BLaER1 (cell line): ENCODE measurements at regions not wholly inside any gene's neighbourhood (a gene's known extent, or its start where the extent isn't known, plus 50 kb on each side); places are given as distances from the start of the nearest gene placed in this dataset.

ENCODE experiments used
- H3K27ac ChIP-seq: shearing (Covaris generic); formaldehyde crosslinking; 2 replicates; pipeline ENCODE4 v1.8.1; 2022
- H3K27me3 ChIP-seq: shearing (Covaris generic); formaldehyde crosslinking; 2 replicates; pipeline ENCODE4 v1.8.1; 2022
- H3K36me3 ChIP-seq: shearing (Covaris generic); formaldehyde crosslinking; 2 replicates; pipeline ENCODE4 v1.8.1; 2022
- H3K4me1 ChIP-seq: shearing (Covaris generic); formaldehyde crosslinking; 2 replicates; pipeline ENCODE4 v1.8.1; 2022
- H3K4me2 ChIP-seq: shearing (Covaris generic); formaldehyde crosslinking; 2 replicates; pipeline ENCODE4 v1.8.1; 2022
- H3K4me3 ChIP-seq: shearing (Covaris generic); formaldehyde crosslinking; 2 replicates; pipeline ENCODE4 v1.8.1; 2022
- H3K9ac ChIP-seq: shearing (Covaris generic); formaldehyde crosslinking; 2 replicates; pipeline ENCODE4 v1.8.1; 2022
- H3K9me3 ChIP-seq: shearing (Covaris generic); formaldehyde crosslinking; 2 replicates; pipeline ENCODE4 v1.8.1; 2022
- H4K20me1 ChIP-seq: shearing (Covaris generic); formaldehyde crosslinking; 2 replicates; pipeline ENCODE4 v1.8.1; 2022
- Cebpa-rat ChIP-seq: shearing (Covaris generic); IDR thresholded peaks from 2 replicates; pipeline ENCODE4 v1.8.1; 2022

DNA sequence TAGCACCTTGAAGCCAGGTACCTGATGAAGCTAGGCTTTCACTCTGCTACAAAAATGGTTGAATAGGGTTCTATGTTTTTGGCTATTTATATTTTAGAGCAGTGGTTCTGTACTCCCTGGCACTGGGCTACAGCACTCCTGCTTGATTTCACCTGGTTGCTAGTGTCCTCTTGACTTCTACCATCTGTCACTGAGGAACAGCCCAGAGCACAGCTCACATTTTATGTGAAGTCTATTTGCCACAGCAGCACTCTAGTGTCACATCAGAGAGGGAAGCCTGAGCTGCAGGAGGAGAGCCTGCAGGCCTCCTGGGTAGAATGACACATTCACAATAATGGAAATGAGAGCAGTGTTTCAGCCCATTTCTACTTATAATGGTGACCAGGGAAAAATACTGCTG, 184.2 kb downstream of the ZNF486 start:
- Histone ChIP-seq H3K4me3 (no peak overlapping the region), H3K27ac (no peak overlapping the region)

DNA sequence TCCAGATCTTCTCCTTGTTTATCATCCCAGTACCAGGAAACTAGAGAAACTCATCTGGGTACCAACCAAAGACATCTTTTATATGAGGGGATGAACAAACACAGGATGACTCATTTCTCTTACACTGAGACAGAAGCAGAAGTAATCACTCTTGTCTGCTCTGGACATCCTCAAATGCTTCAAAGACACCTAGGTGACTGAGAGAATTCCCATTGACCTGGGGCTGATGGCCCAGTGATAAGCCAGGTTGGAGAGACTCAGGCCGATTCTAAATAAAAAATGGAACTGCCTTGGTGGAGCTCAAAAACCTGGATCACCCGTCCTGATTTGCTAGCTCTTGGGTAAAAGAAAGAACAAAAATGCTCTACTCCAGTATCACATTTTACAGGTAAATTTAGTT, 182.2 kb downstream of the ZNF486 start:
- Histone ChIP-seq H3K4me1 (no peaks in the 10 kb centered on the region), H3K36me3 (no peaks in the 10 kb centered on the region), H3K4me2 (no peak overlapping the region), H3K9ac (no peak overlapping the region), H3K27ac (no peak overlapping the region), H3K9me3 (peaks cover 7% of the 10 kb centered on the region), H4K20me1 (no peaks in the 10 kb centered on the region), H3K4me3 (no peak overlapping the region), H3K27me3 (no peaks in the 10 kb centered on the region)
- no peak for TF ChIP-seq Cebpa-rat

More for the DNA sequence above, 184.2 kb downstream of the ZNF486 start:
- Histone ChIP-seq H3K4me2 (no peak overlapping the region), H3K9ac (no peak overlapping the region), H3K9me3 (peaks cover 19% of the 10 kb centered on the region), H3K4me1 (no peaks in the 10 kb centered on the region), H3K27me3 (no peaks in the 10 kb centered on the region), H3K36me3 (0 out of 2 replicates have a peak, but pooled peaks cover 5% of the 10 kb centered on the region), H4K20me1 (no peaks in the 10 kb centered on the region)
- no peak for TF ChIP-seq Cebpa-rat

DNA sequence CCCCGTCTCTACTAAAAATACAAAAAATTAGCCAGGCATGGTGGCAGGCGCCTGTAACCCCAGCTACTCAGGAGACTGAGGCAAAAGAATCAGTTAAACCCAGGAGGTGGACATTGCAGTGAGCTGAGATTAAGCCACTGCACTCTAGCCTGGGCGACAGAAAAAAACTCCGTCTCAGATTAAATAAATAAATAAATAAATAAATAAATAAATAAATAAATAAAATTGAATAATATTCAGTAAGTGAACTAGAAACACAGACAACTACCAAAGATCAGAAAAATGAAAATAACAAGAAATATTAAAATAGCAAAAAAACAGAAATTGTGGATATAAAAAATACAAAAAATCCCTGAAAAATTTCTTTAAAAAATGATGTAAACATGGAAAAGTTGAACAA, 172.4 kb downstream of the ZNF486 start:
- no peaks in the 10 kb centered on the region for H4K20me1 ChIP-seq
- H3K4me1 ChIP-seq, result no peaks in the 10 kb centered on the region
- H3K4me2 ChIP-seq, result no peak overlapping the region
- H3K27ac ChIP-seq, result no peak overlapping the region
- no peaks in the 10 kb centered on the region for H3K36me3 ChIP-seq
- no peak overlapping the region for H3K4me3 ChIP-seq
- H3K9me3 ChIP-seq, result peaks cover 14% of the 10 kb centered on the region; the same call in 1 of the 2 replicates
- TF ChIP-seq Cebpa-rat, result no peak
- no peaks in the 10 kb centered on the region for H3K27me3 ChIP-seq
- H3K9ac ChIP-seq, result no peak overlapping the region

DNA sequence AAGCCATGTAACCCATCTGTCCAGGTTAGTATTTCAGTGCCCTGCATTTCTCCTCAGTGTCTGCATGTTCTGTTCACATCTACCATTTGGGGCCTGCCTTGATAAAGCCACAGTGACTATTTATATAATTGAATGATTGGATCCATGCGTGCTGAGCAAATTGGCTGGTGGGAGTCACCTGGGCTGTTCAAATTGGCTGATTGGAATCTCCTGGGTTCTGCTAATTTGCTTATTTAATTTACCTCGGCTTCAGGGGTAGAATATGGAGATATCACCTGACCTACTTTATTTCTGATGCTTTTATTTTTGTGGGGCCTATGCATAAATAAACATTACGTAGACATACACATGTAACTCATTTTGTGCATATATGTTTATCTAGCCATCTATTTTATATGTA, 167.7 kb downstream of the ZNF486 start:
- Histone ChIP-seq H3K27ac (no peak overlapping the region), H3K4me1 (no peaks in the 10 kb centered on the region), H3K36me3 (no peaks in the 10 kb centered on the region), H4K20me1 (no peaks in the 10 kb centered on the region), H3K4me3 (no peak overlapping the region), H3K27me3 (no peaks in the 10 kb centered on the region), H3K4me2 (no peak overlapping the region), H3K9me3 (peaks cover 21% of the 10 kb centered on the region; the same call in 1 of the 2 replicates), H3K9ac (no peak overlapping the region)
- TF ChIP-seq Cebpa-rat, result no peak

DNA sequence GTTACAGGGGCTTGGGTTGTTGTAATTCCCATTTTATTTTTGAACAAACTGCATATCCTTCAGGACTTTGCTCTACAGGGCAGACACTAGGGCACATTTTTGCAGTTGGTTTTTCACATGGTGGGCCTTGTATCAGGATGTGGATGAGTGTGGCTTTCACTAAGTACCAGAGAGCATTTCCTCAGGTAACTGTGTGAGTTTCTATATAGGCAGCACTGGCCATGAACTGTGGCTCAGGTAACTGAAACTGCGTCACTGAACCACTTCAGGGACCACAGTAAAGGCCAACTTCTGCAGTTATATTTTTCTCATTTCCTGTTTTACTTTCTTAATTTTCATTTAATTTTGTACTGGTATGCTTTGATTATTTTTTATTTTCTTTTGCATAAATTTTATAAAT, 166.5 kb downstream of the ZNF486 start:
- no peak for TF ChIP-seq Cebpa-rat
- Histone ChIP-seq H3K27me3 (no peaks in the 10 kb centered on the region), H3K4me3 (no peak overlapping the region), H3K36me3 (no peaks in the 10 kb centered on the region), H3K9ac (no peak overlapping the region), H4K20me1 (no peaks in the 10 kb centered on the region), H3K4me2 (no peak overlapping the region), H3K9me3 (peaks cover 21% of the 10 kb centered on the region; the same call in 1 of the 2 replicates), H3K4me1 (no peaks in the 10 kb centered on the region), H3K27ac (no peak overlapping the region)

DNA sequence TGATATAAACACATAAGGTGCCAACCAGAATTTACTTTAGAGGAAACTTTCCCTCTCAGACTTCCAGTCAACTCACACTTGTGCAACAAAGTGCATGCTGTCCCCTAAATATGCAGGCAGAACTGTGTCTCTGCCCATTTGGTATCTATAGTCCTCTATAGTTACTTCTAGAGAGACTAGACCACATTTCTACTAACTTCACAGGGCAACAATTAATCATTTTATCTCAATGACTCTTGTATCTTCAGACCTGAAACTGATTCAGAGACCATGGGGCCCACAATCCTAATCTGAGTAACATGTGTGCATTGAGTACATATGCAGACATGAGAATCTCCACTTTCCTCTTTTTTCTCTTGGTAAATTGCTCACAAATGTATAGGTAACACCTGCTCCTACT, 158.1 kb downstream of the ZNF486 start:
- 0 out of 2 replicates have a peak, but pooled peaks cover 3% of the 10 kb centered on the region for H3K27me3 ChIP-seq
- no peak for TF ChIP-seq Cebpa-rat
- no peak overlapping the region for H3K4me3 ChIP-seq
- no peaks in the 10 kb centered on the region for H3K4me1 ChIP-seq
- H3K27ac ChIP-seq, result no peak overlapping the region
- peaks cover 9% of the 10 kb centered on the region; the same call in 1 of the 2 replicates for H3K9me3 ChIP-seq
- no peak overlapping the region for H3K9ac ChIP-seq
- H3K36me3 ChIP-seq, result no peaks in the 10 kb centered on the region
- no peak overlapping the region for H3K4me2 ChIP-seq
- no peaks in the 10 kb centered on the region for H4K20me1 ChIP-seq

DNA sequence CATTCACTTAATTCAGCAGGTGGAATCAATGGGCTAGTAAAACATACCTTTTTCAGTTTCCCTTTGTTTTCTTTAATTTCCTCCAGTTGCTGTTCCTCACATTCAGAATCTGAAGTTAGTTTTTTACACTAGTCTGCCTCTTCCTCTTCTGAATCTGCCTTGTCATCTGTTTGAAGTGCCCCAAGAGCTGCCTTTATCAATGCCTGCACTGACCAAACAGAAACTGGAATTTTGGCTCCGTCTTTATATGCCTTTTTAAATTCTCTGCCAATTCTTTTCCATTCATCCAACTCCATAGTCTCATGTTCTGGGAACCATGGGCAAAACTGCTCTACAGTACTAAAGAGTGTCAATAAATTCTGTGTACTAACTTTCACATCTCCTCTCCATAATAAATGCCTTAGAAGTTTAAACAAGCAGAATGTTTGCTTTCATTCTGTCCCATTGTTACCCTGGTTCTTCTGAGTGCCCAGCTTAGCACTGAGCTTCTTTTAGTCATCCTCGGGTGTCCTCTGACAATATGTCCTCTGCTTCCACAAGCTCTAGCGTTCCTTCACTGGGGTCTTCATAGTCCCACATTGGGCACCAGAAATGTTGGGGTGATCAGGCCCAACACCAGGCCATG, 154.2 kb downstream of the ZNF486 start:
- H4K20me1 ChIP-seq, result no peaks in the 10 kb centered on the region
- H3K36me3 ChIP-seq, result no peaks in the 10 kb centered on the region
- H3K4me2 ChIP-seq, result no peak overlapping the region
- H3K4me3 ChIP-seq, result no peak overlapping the region
- H3K27me3 ChIP-seq, result 0 out of 2 replicates have a peak, but pooled peaks cover 3% of the 10 kb centered on the region
- no peak for TF ChIP-seq Cebpa-rat
- no peaks in the 10 kb centered on the region for H3K4me1 ChIP-seq
- no peak overlapping the region for H3K9ac ChIP-seq
- peaks cover 9% of the 10 kb centered on the region; the same call in 1 of the 2 replicates for H3K9me3 ChIP-seq
- no peak overlapping the region for H3K27ac ChIP-seq

DNA sequence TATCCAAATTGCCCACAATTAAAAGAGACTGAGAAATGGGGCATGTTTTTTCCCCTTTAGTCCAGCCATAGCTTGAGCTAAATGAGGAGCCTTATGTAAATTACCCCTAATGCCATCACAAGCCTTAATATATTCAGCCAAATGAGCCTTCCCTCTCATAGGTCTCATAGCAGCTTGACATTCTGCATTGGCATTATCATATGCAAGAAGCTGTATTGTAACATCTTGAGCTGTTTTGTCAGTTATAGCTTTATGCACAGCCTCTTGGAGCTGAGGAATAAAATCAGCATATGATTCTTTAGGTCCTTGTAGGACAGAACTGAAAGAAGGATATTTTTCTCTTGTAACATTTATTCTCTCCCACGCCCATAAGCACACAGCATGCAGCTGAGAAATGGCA, 153.2 kb downstream of the ZNF486 start:
- Histone ChIP-seq H3K4me3 (no peak overlapping the region), H3K9ac (no peak overlapping the region), H3K27me3 (0 out of 2 replicates have a peak, but pooled peaks cover 3% of the 10 kb centered on the region), H3K4me1 (no peaks in the 10 kb centered on the region), H4K20me1 (no peaks in the 10 kb centered on the region), H3K9me3 (peaks cover 9% of the 10 kb centered on the region; the same call in 1 of the 2 replicates), H3K27ac (no peak overlapping the region), H3K4me2 (no peak overlapping the region), H3K36me3 (no peaks in the 10 kb centered on the region)
- no peak for TF ChIP-seq Cebpa-rat

DNA sequence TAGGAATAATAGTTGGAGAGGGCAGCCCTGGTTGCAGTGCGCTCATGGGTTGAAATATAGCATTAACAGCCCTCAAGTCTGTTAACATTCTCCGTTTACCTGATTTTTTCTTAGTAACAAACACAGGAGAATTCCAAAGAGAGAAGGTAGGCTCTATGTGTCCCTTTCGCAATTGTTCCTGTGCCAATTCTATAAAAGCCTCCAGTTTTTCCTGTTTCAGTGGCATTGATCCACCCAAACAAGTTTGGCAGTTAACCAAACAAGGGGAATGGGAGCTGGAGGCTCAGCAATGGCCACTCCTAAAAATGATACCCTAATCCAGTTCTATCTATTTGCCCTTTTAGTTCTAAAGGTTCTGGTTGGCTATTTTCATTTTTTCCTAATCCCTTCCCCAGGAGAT, 151.6 kb downstream of the ZNF486 start:
- no peaks in the 10 kb centered on the region for H3K4me1 ChIP-seq
- H3K36me3 ChIP-seq, result no peaks in the 10 kb centered on the region
- no peak overlapping the region for H3K4me3 ChIP-seq
- TF ChIP-seq Cebpa-rat, result no peak
- H3K4me2 ChIP-seq, result no peak overlapping the region
- H4K20me1 ChIP-seq, result no peaks in the 10 kb centered on the region
- no peak overlapping the region for H3K27ac ChIP-seq
- H3K9ac ChIP-seq, result no peak overlapping the region
- peaks cover 9% of the 10 kb centered on the region; the same call in 1 of the 2 replicates for H3K9me3 ChIP-seq
- no peaks in the 10 kb centered on the region for H3K27me3 ChIP-seq

DNA sequence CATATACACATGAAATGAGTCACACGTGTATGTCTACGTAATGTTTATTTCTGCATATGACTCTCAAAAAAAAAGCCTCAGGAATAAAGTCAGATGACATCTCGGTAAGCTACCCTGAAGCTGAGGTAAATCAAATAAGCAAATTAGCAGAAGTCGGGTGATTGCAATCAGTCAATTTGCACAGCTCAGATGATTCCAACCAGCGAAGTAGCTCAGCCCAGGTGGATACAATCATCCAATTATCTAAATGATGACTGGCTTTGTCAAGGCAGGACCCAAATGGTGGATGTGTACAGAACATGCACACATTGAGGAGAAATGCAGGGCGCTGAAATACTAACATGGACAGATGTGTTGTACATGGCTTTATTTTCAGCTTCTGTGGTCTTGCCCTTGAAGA, 148.5 kb downstream of the ZNF486 start:
- H3K27ac ChIP-seq, result no peak overlapping the region
- H3K4me1 ChIP-seq, result no peaks in the 10 kb centered on the region
- no peak overlapping the region for H3K4me3 ChIP-seq
- no peaks in the 10 kb centered on the region for H3K27me3 ChIP-seq
- H3K4me2 ChIP-seq, result no peak overlapping the region
- no peak for TF ChIP-seq Cebpa-rat
- H3K9me3 ChIP-seq, result peaks cover 12% of the 10 kb centered on the region; the same call in 1 of the 2 replicates
- no peaks in the 10 kb centered on the region for H4K20me1 ChIP-seq
- no peak overlapping the region for H3K9ac ChIP-seq
- H3K36me3 ChIP-seq, result no peaks in the 10 kb centered on the region

DNA sequence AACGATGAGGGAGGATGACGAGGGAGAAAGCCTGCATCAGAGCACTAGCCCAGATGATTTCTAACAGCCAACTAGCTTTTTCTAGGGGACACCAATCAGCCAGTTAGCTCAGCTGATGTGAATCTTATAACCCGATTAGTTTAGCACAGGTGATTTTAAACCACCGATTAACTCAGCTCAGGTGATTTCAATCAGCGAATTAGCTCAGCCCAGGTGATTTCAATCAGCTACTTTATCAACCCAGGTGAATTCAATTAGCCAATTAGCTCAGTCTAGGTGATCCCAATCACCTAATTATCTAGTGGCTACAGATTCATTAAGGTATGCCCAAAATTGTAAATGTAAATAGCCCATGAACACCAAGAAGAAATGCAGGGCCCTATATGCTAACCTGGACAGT, 146.9 kb downstream of the ZNF486 start:
- Histone ChIP-seq H3K36me3 (no peaks in the 10 kb centered on the region), H3K9ac (no peak overlapping the region), H3K4me2 (no peak overlapping the region), H3K9me3 (peaks cover 17% of the 10 kb centered on the region; the same call in 1 of the 2 replicates), H3K27me3 (no peaks in the 10 kb centered on the region), H3K4me1 (no peaks in the 10 kb centered on the region), H4K20me1 (no peaks in the 10 kb centered on the region), H3K4me3 (no peak overlapping the region), H3K27ac (no peak overlapping the region)
- no peak for TF ChIP-seq Cebpa-rat
